Mucosa of rectum (tissue), 2 donors: ENCODE measurements at regions not wholly inside any gene's neighbourhood (a gene's known extent, or its start where the extent isn't known, plus 50 kb on each side); places are given as distances from the start of the nearest gene placed in this dataset.

ENCODE experiments used
- H3K27ac ChIP-seq, 2 donors: one replicate each; pipeline ENCODE4 v1.7.0; 2013; ENCODE audit warnings: inconsistent platforms in 2 of 2, low read depth in 2 of 2, low read length in 2 of 2
- H3K27me3 ChIP-seq, 2 donors: one replicate each; pipeline ENCODE4 v1.7.0; 2013; ENCODE audit warnings: low read length in 2 of 2; ENCODE audit not compliant: control insufficient read depth in 2 of 2, insufficient read depth in 2 of 2
- H3K36me3 ChIP-seq, 2 donors: one replicate each; pipeline ENCODE4 v1.7.0; 2013; ENCODE audit warnings: low read length in 2 of 2; ENCODE audit not compliant: control insufficient read depth in 2 of 2, insufficient read depth in 2 of 2
- H3K4me1 ChIP-seq, 2 donors: one replicate each; pipeline ENCODE4 v1.7.0; 2013; ENCODE audit warnings: low read length in 2 of 2, mild to moderate bottlenecking in 1 of 2; ENCODE audit not compliant: control insufficient read depth in 2 of 2, insufficient read depth in 2 of 2
- H3K4me3 ChIP-seq, 2 donors: one replicate each; pipeline ENCODE4 v1.7.0; 2013; ENCODE audit warnings: low read length in 2 of 2
- H3K9ac ChIP-seq, 2 donors: one replicate each; pipeline ENCODE4 v1.7.0; 2013; ENCODE audit warnings: low read length in 2 of 2, low read depth in 1 of 2, mild to moderate bottlenecking in 1 of 2
- H3K9me3 ChIP-seq, 2 donors: one replicate each; pipeline ENCODE4 v1.7.0; 2013; ENCODE audit warnings: low read length in 2 of 2; ENCODE audit not compliant: control insufficient read depth in 2 of 2
- donor health status: healthy.
- donor health status: Normal muscosa, but diverticular disease.

- Histone ChIP-seq H3K27me3 (no peaks in the 10 kb centered on the region), H3K36me3 (no peaks in the 10 kb centered on the region), H3K4me3 (no peak overlapping the region), H3K27ac (no peak overlapping the region), H3K9me3 (no peaks in the 10 kb centered on the region), H3K4me1 (no peaks in the 10 kb centered on the region), H3K9ac (no peak overlapping the region)
These were observed 168.9 kb upstream of the JARID2 start for GRCh38 chr6:15077006-15077405.

- no peak overlapping the region for H3K4me3 ChIP-seq
- H3K9me3 ChIP-seq, result no peaks in the 10 kb centered on the region
- H3K4me1 ChIP-seq, result no peaks in the 10 kb centered on the region
- H3K9ac ChIP-seq, result no peak overlapping the region
- no peaks in the 10 kb centered on the region for H3K36me3 ChIP-seq
- H3K27me3 ChIP-seq, result no peaks in the 10 kb centered on the region
- H3K27ac ChIP-seq, result no peak overlapping the region
These were observed 167.9 kb upstream of the JARID2 start for GRCh38 chr6:15077961-15078360.

- no peaks in the 10 kb centered on the region for H3K4me1 ChIP-seq
- H3K27me3 ChIP-seq, result no peaks in the 10 kb centered on the region
- H3K36me3 ChIP-seq, result no peaks in the 10 kb centered on the region
- no peaks in the 10 kb centered on the region for H3K9me3 ChIP-seq
- H3K9ac ChIP-seq, result no peak overlapping the region
- no peak overlapping the region for H3K4me3 ChIP-seq
- H3K27ac ChIP-seq, result no peak overlapping the region
These were observed 166.5 kb upstream of the JARID2 start for GRCh38 chr6:15079288-15079817.

GRCh38 chr6:15080895-15081294 is 165.0 kb upstream of the JARID2 start:
- Histone ChIP-seq H3K27me3 (no peaks in the 10 kb centered on the region), H3K27ac (no peak overlapping the region), H3K4me3 (no peak overlapping the region), H3K9me3 (no peaks in the 10 kb centered on the region), H3K4me1 (no peaks in the 10 kb centered on the region), H3K9ac (no peak overlapping the region), H3K36me3 (no peaks in the 10 kb centered on the region)

- no peak overlapping the region for H3K4me3 ChIP-seq
- no peak overlapping the region for H3K27ac ChIP-seq
- H3K9me3 ChIP-seq, result no peaks in the 10 kb centered on the region
- H3K36me3 ChIP-seq, result no peaks in the 10 kb centered on the region
- no peaks in the 10 kb centered on the region for H3K4me1 ChIP-seq
- no peaks in the 10 kb centered on the region for H3K27me3 ChIP-seq
- H3K9ac ChIP-seq, result no peak overlapping the region
These were observed 164.4 kb upstream of the JARID2 start for GRCh38 chr6:15081447-15081846.

GRCh38 chr6:15082708-15083107 is 163.2 kb upstream of the JARID2 start:
- Histone ChIP-seq H3K27ac (no peak overlapping the region), H3K4me3 (no peak overlapping the region), H3K27me3 (no peaks in the 10 kb centered on the region), H3K9ac (no peak overlapping the region), H3K9me3 (no peaks in the 10 kb centered on the region), H3K4me1 (no peaks in the 10 kb centered on the region), H3K36me3 (no peaks in the 10 kb centered on the region)

GRCh38 chr6:15086348-15087158 is 159.3 kb upstream of the JARID2 start:
- no peaks in the 10 kb centered on the region for H3K36me3 ChIP-seq
- H3K27me3 ChIP-seq, result no peaks in the 10 kb centered on the region
- H3K27ac ChIP-seq, result no peak overlapping the region
- H3K4me1 ChIP-seq, result no peaks in the 10 kb centered on the region
- no peak overlapping the region for H3K4me3 ChIP-seq
- H3K9me3 ChIP-seq, result no peaks in the 10 kb centered on the region
- H3K9ac ChIP-seq, result no peak overlapping the region

- H3K9me3 ChIP-seq, result no peaks in the 10 kb centered on the region
- H3K27ac ChIP-seq, result no peak overlapping the region
- H3K9ac ChIP-seq, result no peak overlapping the region
- H3K27me3 ChIP-seq, result no peaks in the 10 kb centered on the region
- H3K4me1 ChIP-seq, result no peaks in the 10 kb centered on the region
- H3K36me3 ChIP-seq, result no peaks in the 10 kb centered on the region
- no peak overlapping the region for H3K4me3 ChIP-seq
These were observed 158.7 kb upstream of the JARID2 start for GRCh38 chr6:15087186-15087589.

GRCh38 chr6:15088904-15089568 is 156.8 kb upstream of the JARID2 start:
- H3K36me3 ChIP-seq, result no peaks in the 10 kb centered on the region
- no peak overlapping the region for H3K27ac ChIP-seq
- no peaks in the 10 kb centered on the region for H3K4me1 ChIP-seq
- H3K4me3 ChIP-seq, result no peak overlapping the region
- H3K27me3 ChIP-seq, result no peaks in the 10 kb centered on the region
- no peaks in the 10 kb centered on the region for H3K9me3 ChIP-seq
- no peak overlapping the region for H3K9ac ChIP-seq

- Histone ChIP-seq H3K4me1 (no peaks in the 10 kb centered on the region), H3K9ac (no peak overlapping the region), H3K9me3 (no peaks in the 10 kb centered on the region), H3K27ac (no peak overlapping the region), H3K36me3 (no peaks in the 10 kb centered on the region), H3K27me3 (no peaks in the 10 kb centered on the region), H3K4me3 (no peak overlapping the region)
These were observed 156.2 kb upstream of the JARID2 start for GRCh38 chr6:15089569-15090144.
